ENCODE measurements at regions not wholly inside any gene's neighbourhood (a gene's known extent, or its start where the extent isn't known, plus 50 kb on each side); places are given as distances from the start of the nearest gene placed in this dataset.
A peak's percentile ranks its signal among the peaks of the same experiment; 100 is the strongest.

DNA sequence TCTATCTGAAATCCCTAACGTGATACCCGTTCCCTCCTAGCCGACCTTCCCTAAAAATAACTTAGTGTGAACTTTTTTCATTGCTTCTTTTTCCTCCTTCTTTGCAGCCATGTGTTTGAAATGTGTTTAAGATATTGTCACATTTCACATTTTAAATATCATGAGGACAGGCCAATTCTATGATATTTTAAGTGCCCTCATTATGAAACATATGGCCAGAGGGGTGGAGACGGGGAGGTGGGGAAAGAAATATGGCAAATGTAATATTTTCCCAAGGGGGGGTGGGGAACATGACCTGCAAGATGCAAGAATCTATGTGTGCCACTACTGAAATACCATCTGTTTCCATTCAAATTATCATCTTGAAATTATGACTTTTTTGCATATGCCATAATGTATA is 1039.2 kb downstream of the AGBL1 start:
- no peak for DNase-seq
- H3K4me1 ChIP-seq = peaks cover 0 to 4% (median 0%) of the 10 kb centered on the region in 9 donors
- intact Hi-C loops (cut with DNase I) = no loop called here
- 61 to 64% methylated on average over 4 of the region's 4 CpGs for WGBS, 2 donors
- TF ChIP-seq, protein P1, sequence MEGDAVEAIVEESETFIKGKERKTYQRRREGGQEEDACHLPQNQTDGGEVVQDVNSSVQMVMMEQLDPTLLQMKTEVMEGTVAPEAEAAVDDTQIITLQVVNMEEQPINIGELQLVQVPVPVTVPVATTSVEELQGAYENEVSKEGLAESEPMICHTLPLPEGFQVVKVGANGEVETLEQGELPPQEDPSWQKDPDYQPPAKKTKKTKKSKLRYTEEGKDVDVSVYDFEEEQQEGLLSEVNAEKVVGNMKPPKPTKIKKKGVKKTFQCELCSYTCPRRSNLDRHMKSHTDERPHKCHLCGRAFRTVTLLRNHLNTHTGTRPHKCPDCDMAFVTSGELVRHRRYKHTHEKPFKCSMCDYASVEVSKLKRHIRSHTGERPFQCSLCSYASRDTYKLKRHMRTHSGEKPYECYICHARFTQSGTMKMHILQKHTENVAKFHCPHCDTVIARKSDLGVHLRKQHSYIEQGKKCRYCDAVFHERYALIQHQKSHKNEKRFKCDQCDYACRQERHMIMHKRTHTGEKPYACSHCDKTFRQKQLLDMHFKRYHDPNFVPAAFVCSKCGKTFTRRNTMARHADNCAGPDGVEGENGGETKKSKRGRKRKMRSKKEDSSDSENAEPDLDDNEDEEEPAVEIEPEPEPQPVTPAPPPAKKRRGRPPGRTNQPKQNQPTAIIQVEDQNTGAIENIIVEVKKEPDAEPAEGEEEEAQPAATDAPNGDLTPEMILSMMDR (IDR thresholded peaks at IDR 0.05) = no peak
- no peak overlapping the region for H3K4me3 ChIP-seq
- no peaks in the 10 kb centered on the region for H3K36me3 ChIP-seq
- H3K27ac ChIP-seq = no peak overlapping the region
- H3K27me3 ChIP-seq = no peaks in the 10 kb centered on the region
- H3K9me3 ChIP-seq = no peaks in the 10 kb centered on the region
- no peak for ATAC-seq

DNA sequence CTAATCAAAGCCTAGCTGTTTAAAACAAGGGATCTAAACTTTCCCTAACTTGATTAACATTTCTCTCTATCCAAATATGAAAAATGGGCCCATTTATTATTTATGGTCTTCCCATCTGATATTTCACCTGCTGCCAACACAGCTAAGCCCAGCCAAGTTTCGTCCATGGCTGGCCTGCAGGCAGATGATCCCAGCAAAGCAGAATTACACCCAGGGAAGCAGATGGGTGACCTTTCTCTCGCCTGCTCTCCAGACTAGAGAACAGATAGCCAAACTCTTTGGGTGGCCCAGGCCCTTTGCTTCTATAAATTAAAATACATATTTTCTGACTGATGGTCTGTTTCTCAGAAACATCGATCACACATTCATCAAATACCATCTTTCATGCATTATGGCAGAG is 1038.8 kb downstream of the AGBL1 start:
- Histone ChIP-seq H3K4me1 (peaks cover 0 to 4% (median 0%) of the 10 kb centered on the region in 9 donors), H3K36me3 (no peaks in the 10 kb centered on the region), H3K27ac (no peak overlapping the region), H3K9me3 (no peaks in the 10 kb centered on the region), H3K27me3 (no peaks in the 10 kb centered on the region), H3K4me3 (no peak overlapping the region)
- no peak for DNase-seq
- TF ChIP-seq, protein P1 (IDR thresholded peaks at IDR 0.05) = no peak
- ATAC-seq = peak in 1 of 8 donors; percentile 49
- intact Hi-C loops (cut with DNase I) = no loop called here
- 42 to 46% methylated on average over 3 of the region's 3 CpGs for WGBS, 2 donors

DNA sequence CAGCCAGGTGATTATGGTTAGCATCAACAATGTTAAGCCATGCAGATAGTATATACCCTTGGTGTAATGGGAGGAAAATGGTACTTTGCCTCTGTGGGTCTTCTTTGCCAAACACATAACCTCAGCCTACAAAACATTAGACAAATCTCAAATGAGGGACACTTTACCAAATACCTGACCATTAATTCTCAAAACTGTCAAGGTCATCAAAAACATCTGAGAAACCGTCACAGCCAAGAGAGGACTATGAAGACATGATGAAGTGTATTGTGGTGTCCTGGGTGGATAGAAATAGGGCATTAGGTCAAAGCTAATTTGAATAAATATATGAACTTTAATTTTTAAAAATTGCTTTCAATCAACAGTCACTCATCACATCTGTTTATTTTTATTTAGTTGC is 1036.1 kb downstream of the AGBL1 start:
- Histone ChIP-seq H3K4me1 (peaks cover 0 to 4% (median 0%) of the 10 kb centered on the region in 9 donors), H3K27me3 (no peaks in the 10 kb centered on the region), H3K36me3 (no peaks in the 10 kb centered on the region), H3K9me3 (no peaks in the 10 kb centered on the region), H3K4me3 (no peak overlapping the region), H3K27ac (no peak overlapping the region)
- WGBS, 2 donors = 80 to 89% methylated on average over 1 of the region's 1 CpG
- DNase-seq (no peak), ATAC-seq (no peak)
- TF ChIP-seq, protein P1 (IDR thresholded peaks at IDR 0.05) = no peak
- intact Hi-C loops (cut with DNase I) = no loop called here

DNA sequence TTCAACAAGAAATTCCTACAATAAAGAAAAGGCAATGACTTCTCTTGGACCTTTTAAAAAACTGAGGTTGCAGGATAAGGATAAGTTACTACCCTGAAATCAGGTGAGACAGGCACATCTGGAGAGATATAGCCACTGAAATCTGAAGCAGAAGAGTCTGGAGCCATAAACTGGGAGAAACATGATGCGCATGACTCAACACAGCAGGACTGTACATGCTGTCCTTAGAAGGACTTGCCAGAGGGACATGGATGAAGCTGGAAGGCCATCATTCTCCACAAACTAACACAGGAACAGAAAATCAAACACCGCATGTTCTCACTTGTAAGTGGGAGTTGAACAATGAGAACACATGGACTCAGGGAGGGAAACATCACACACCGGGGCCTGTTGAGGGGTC is 1020.2 kb downstream of the AGBL1 start:
- no peak for ATAC-seq
- Histone ChIP-seq H3K4me3 (no peak overlapping the region), H3K27me3 (peaks cover 0 to 4% (median 0%) of the 10 kb centered on the region in 7 donors), H3K4me1 (no peaks in the 10 kb centered on the region), H3K27ac (no peak overlapping the region), H3K36me3 (no peaks in the 10 kb centered on the region), H3K9me3 (peaks cover 0 to 18% (median 5%) of the 10 kb centered on the region in 11 donors)
- DNase-seq = no peak
- intact Hi-C loops (cut with DNase I) = no loop called here
- TF ChIP-seq, protein P1 (IDR thresholded peaks at IDR 0.05) = no peak
- WGBS, 2 donors = 88 to 89% methylated on average over 3 of the region's 3 CpGs
